ENCODE measurements at regions not wholly inside any gene's neighbourhood (a gene's known extent, or its start where the extent isn't known, plus 50 kb on each side); places are given as distances from the start of the nearest gene placed in this dataset.

DNA sequence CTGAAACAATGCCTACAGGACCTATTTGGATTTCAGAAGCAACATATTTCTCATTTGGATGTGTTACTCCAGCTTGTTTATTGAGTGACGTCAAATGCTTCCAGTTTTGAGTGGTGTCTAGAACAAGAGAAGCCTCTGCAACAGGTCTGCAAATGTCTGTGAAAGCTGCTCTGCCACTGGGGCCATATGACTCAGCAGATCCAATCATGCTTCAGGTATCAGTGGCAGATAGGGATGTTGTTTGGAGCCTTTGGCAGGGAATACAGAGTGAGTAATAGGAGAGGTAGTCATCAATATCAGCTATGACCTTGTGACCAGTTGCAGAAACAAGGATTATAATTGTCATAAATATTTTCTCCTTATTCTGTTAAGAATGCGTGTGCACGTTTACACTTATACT, 141.1 kb upstream of the ZXDA start:
- DNase-seq: no peak

- DNase-seq: no peak
Observed at GRCh38 chrX:58044130-58044529, 133.9 kb upstream of the ZXDA start.

DNA sequence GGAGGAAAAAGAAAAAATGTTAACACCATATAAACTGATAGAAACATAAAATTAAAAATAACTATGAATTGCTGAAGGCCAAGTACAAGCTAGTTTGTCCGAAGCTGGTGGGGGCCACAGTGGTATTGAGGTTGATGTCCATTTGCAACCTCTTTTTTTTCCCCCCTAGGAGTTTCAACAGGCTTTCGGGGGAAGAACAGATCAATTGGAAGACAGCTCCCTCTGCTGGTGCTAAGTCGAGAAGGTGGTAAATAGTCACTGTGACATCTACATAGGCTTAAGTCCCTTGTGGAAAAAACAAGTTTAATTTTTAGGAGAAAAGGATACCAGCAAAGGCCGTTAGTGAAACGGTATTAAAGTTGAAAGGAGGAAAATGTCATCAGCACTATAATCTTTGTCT, 115.7 kb upstream of the ZXDA start:
- DNase-seq: peak; percentile 8 to 23

DNA sequence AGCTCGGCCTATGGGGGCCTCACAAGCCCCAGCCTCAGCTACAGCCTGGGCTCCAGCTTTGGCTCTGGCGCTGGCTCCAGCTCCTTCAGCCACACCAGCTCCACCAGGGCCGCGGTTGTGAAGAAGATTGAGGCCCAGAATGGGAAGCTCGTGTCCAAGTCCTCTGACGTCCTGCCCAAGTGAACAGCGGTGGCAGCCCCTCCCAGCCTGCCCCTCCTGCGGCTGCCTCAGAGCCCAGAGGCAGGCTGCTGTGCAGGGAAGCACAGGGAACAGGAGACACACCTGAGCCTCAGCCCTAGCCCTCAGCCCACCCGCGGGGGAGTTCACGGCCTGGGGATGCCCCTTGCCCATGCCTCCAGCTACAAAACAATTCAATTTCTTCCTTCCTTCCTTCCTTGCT, 75.7 kb upstream of the ZXDA start:
- no peak for DNase-seq

DNA sequence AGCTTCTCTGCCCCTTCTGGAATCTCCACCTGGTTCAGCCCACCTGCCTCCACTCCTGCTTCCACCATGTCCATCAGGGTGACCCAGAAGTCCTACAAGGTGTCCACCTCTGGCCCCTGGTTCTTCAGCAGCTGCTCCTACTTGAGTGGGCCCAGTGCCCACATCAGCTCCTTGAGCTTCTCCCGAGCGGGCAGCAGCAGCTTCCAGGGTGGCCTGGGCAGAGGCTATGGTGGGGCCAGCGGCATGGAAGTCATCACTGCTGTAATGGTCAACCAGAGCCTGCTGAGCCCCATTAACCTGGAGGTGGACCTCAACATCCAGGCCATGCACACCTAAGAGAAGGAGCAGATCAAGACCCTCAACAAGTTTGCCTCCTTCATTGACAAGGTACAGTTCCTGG, 74.4 kb upstream of the ZXDA start:
- DNase-seq: no peak

GRCh38 chrX:57977992-57978391, 67.7 kb upstream of the ZXDA start:
- DNase-seq: no peak

DNA sequence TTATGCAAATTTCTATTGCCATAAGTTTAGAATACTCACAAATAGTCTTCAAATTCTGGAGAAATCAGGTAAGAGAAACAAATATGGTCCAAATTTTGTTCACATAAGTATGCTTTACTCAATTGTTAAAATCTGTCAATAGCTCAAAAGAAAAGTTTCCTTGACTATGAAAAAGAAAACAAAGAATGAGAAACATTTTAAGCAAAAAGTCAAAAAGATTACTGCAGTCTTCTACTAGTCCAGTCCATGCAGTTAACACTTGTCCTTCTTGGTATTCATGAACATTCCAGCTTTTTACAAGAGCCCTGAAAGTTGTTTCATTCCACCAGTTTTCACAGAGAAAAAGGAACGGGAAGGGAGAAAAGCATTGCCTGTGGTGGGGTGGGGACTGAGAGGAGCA, 54.7 kb upstream of the ZXDA start:
- no peak for DNase-seq

Measured in inflammatory macrophage (primary cell).